ENCODE measurements at regions not wholly inside any gene's neighbourhood (a gene's known extent, or its start where the extent isn't known, plus 50 kb on each side); places are given as distances from the start of the nearest gene placed in this dataset.

DNA sequence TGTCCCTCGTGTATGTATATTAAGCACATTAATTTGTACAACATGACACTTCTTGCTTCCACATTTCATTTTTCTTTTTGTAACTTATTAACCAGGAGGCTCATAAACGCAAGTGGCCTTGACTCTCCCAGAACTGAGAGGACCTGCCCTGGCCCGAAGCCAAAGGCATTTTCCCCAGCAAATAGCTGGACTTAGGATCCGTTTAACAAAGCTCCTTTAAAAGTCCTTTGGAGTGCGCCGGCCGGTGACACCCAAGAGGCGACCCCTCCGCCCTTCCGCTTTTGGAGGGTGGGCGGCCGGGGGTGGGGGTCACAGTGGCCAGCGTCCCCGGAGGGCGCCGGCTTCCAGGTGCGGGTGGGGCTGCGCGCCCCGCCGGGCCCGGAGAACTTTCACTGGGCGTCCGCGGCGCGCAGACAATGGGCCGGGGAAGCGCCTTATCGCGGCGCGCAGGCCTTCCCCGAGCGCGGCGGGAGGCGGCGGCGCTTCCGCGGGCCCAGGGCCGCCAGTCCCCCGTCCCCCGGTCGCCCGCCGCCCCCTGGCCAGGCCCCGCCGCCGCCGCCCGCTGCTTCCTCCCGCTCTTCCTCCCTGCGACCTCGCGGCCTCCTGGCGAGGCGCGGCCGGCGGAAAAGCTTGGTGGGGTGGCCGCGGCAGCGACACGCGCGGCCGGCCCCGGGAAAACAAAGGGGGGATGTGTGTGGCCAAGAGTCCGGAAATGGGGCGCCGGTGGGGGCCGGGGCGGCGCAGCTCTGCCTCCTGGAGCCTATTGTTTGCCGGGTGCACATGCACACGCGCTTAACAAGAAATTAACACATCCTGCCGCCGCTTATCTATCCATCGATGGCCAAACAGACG lies 613.4 kb downstream of the MCTP2 start:
- H3K27ac ChIP-seq (replicated peaks), result no peak overlapping the region
- peaks cover 32% of the 10 kb centered on the region for H3K27me3 ChIP-seq (ENCODE audit: insufficient read depth, poor library complexity, severe bottlenecking)
- DNase-seq (ENCODE audit: low read depth in 1 of 2, low spot score in 1 of 2), result no peak
- H3K4me3 ChIP-seq (replicated peaks; ENCODE audit: insufficient read depth, low read length), result no peak overlapping the region
- no peak for TF ChIP-seq SPI1 (IDR thresholded peaks at IDR 0.05; ENCODE audit: borderline replicate concordance, low read depth)
- TF ChIP-seq GABPA (IDR thresholded peaks at IDR 0.05; ENCODE audit: low read depth), result no peak
- TF ChIP-seq, protein P1, sequence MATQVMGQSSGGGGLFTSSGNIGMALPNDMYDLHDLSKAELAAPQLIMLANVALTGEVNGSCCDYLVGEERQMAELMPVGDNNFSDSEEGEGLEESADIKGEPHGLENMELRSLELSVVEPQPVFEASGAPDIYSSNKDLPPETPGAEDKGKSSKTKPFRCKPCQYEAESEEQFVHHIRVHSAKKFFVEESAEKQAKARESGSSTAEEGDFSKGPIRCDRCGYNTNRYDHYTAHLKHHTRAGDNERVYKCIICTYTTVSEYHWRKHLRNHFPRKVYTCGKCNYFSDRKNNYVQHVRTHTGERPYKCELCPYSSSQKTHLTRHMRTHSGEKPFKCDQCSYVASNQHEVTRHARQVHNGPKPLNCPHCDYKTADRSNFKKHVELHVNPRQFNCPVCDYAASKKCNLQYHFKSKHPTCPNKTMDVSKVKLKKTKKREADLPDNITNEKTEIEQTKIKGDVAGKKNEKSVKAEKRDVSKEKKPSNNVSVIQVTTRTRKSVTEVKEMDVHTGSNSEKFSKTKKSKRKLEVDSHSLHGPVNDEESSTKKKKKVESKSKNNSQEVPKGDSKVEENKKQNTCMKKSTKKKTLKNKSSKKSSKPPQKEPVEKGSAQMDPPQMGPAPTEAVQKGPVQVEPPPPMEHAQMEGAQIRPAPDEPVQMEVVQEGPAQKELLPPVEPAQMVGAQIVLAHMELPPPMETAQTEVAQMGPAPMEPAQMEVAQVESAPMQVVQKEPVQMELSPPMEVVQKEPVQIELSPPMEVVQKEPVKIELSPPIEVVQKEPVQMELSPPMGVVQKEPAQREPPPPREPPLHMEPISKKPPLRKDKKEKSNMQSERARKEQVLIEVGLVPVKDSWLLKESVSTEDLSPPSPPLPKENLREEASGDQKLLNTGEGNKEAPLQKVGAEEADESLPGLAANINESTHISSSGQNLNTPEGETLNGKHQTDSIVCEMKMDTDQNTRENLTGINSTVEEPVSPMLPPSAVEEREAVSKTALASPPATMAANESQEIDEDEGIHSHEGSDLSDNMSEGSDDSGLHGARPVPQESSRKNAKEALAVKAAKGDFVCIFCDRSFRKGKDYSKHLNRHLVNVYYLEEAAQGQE (IDR thresholded peaks at IDR 0.05; ENCODE audit: insufficient replicate concordance, low read depth), result no peak
- TF ChIP-seq, protein P2, sequence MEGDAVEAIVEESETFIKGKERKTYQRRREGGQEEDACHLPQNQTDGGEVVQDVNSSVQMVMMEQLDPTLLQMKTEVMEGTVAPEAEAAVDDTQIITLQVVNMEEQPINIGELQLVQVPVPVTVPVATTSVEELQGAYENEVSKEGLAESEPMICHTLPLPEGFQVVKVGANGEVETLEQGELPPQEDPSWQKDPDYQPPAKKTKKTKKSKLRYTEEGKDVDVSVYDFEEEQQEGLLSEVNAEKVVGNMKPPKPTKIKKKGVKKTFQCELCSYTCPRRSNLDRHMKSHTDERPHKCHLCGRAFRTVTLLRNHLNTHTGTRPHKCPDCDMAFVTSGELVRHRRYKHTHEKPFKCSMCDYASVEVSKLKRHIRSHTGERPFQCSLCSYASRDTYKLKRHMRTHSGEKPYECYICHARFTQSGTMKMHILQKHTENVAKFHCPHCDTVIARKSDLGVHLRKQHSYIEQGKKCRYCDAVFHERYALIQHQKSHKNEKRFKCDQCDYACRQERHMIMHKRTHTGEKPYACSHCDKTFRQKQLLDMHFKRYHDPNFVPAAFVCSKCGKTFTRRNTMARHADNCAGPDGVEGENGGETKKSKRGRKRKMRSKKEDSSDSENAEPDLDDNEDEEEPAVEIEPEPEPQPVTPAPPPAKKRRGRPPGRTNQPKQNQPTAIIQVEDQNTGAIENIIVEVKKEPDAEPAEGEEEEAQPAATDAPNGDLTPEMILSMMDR (IDR thresholded peaks at IDR 0.05; ENCODE audit: insufficient read depth, low read length), result no peak

DNA sequence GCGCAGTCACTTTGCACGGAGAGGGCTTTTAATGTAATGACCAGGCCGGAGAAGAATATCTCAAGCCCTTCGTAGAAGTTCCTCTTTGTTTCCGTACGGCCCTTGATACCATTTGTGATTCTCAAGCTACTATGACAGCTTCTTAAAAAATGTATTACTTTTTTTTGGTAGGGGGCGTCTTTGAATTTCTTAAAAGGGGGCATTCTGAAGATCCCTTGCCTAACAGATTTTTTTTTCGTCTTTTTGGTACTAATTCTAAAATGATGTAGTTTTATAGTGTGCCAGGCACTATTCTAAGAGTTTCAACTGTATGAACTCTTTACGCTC lies 614.0 kb downstream of the MCTP2 start:
- TF ChIP-seq, protein P1 (IDR thresholded peaks at IDR 0.05; ENCODE audit: insufficient replicate concordance, low read depth), result no peak
- no peak for TF ChIP-seq SPI1 (IDR thresholded peaks at IDR 0.05; ENCODE audit: borderline replicate concordance, low read depth)
- TF ChIP-seq GABPA (IDR thresholded peaks at IDR 0.05; ENCODE audit: low read depth), result no peak
- no peak for TF ChIP-seq POLR2AphosphoS5 (IDR thresholded peaks at IDR 0.05; ENCODE audit: low read depth)
- TF ChIP-seq, protein P2 (IDR thresholded peaks at IDR 0.05; ENCODE audit: insufficient read depth, low read length), result no peak
- no peak overlapping the region for H3K4me3 ChIP-seq (replicated peaks; ENCODE audit: insufficient read depth, low read length)
- DNase-seq (ENCODE audit: low read depth in 1 of 2, low spot score in 1 of 2), result no peak
- peaks cover 33% of the 10 kb centered on the region for H3K27me3 ChIP-seq (ENCODE audit: insufficient read depth, poor library complexity, severe bottlenecking)
- no peak overlapping the region for H3K27ac ChIP-seq (replicated peaks)

DNA sequence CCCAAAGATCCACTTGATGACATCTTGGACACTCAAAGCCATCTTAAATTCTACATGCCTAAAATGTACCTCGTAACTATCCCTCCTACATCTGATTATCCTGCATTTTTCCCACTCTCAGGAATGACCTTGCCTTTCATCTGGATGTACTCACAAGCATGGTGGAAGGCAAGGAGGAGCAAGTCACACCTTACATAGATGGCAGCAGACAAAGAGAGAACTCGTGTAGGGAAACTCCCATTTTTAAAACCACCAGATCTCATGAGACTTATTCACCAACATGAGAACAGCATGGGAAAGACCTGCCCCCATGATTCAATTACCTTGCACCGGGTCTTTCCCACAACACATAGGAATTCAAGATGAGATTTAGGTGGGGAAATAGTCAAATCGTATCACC lies 616.0 kb downstream of the MCTP2 start:
- no peak for DNase-seq (ENCODE audit: low read depth in 1 of 2, low spot score in 1 of 2)
- H3K27ac ChIP-seq (replicated peaks), result no peak overlapping the region
- H3K4me3 ChIP-seq (replicated peaks; ENCODE audit: insufficient read depth, low read length), result no peak overlapping the region
- TF ChIP-seq SPI1 (IDR thresholded peaks at IDR 0.05; ENCODE audit: borderline replicate concordance, low read depth) (no peak), GABPA (IDR thresholded peaks at IDR 0.05; ENCODE audit: low read depth) (no peak), POLR2AphosphoS5 (IDR thresholded peaks at IDR 0.05; ENCODE audit: low read depth) (no peak)
- TF ChIP-seq, protein P2 (IDR thresholded peaks at IDR 0.05; ENCODE audit: insufficient read depth, low read length), result no peak
- TF ChIP-seq, protein P1 (IDR thresholded peaks at IDR 0.05; ENCODE audit: insufficient replicate concordance, low read depth), result no peak
- H3K27me3 ChIP-seq (ENCODE audit: insufficient read depth, poor library complexity, severe bottlenecking), result peaks cover 36% of the 10 kb centered on the region
